H1 (cell line): ENCODE measurements at regions not wholly inside any gene's neighbourhood (a gene's known extent, or its start where the extent isn't known, plus 50 kb on each side); places are given as distances from the start of the nearest gene placed in this dataset.

Experiments used
- CHD1 ChIP-seq: IDR thresholded peaks from 2 replicates; pipeline ENCODE4 v1.6.1; 2012; ENCODE audit warnings: low read depth, low read length, improper control_type of control experiment
- CHD7 ChIP-seq: fragments of 300-600 bp; sonication (generic); IDR thresholded peaks from 2 replicates; pipeline ENCODE4 v1.7.1; 2012; ENCODE audit warnings: low read length, moderate library complexity, mild to moderate bottlenecking, inconsistent platforms; ENCODE audit not compliant: insufficient replicate concordance
- EGR1 ChIP-seq: IDR thresholded peaks from 2 replicates; pipeline ENCODE4 v1.6.1; 2011; ENCODE audit warnings: low read depth, low read length, borderline replicate concordance

GRCh38 chr2:67091681-67092080, 305.5 kb upstream of the ETAA1 start (continued):
- TF ChIP-seq CHD7 (no peak), EGR1 (no peak), CHD1 (no peak)
